PC-3 (cell line): ENCODE measurements at regions not wholly inside any gene's neighbourhood (a gene's known extent, or its start where the extent isn't known, plus 50 kb on each side); places are given as distances from the start of the nearest gene placed in this dataset.

Source experiments
- ATAC-seq: fragments of 200-7000 bp; cut with Tn5 transposase; 2 replicates; pipeline ENCODE4 v1.9.1; 2020; ENCODE audit warnings: mild to moderate bottlenecking, moderate library complexity
- BruUV-seq: library from RNA; stranded (reverse); fragments of 400-500 nt; replicated peaks from 2 replicates; lab custom pipeline; 2021; lab: Mats Ljungman, UMichigan
- CTCF ChIA-PET: fragments of 300-600 bp; sonication (Branson Sonifier 250); formaldehyde crosslinking; loops from one replicate; lab custom pipeline; 2022; ENCODE audit warnings: antibody characterized with exemption; lab: Charles Lee
- POLR2A ChIA-PET: fragments of 300-600 bp; sonication (Branson Sonifier 250); formaldehyde crosslinking; loops from one replicate; lab custom pipeline; 2022; ENCODE audit warnings: antibody characterized with exemption; ENCODE audit not compliant: unreplicated experiment; lab: Charles Lee
- DNase-seq: peaks from one replicate; pipeline ENCODE4 v3.0.0-alpha.2; 2015
- H2AFZ ChIP-seq: fragments of 300-600 bp; sonication (generic); 2 replicates; pipeline ENCODE4 v1.6.0; 2016; ENCODE audit warnings: antibody characterized with exemption, low read length
- H3F3A ChIP-seq: fragments of 300-600 bp; sonication (generic); one replicate; pipeline ENCODE4 v1.6.0; 2017; ENCODE audit warnings: antibody characterized with exemption, low read length, control low read depth, mild to moderate bottlenecking; ENCODE audit not compliant: unreplicated experiment
- H3K27ac ChIP-seq: fragments of 300-600 bp; sonication (generic); 2 replicates; pipeline ENCODE4 v1.5.1; 2016; ENCODE audit warnings: mild to moderate bottlenecking, low read length
- H3K27me3 ChIP-seq: fragments of 300-600 bp; sonication (generic); 2 replicates; pipeline ENCODE4 v1.6.1; 2016; ENCODE audit warnings: low read length, mixed read lengths
- H3K36me3 ChIP-seq: fragments of 300-600 bp; sonication (generic); 2 replicates; pipeline ENCODE4 v1.6.1; 2016; ENCODE audit warnings: low read depth, mixed run types, low read length, mixed read lengths
- H3K4me1 ChIP-seq: fragments of 300-600 bp; sonication (generic); 2 replicates; pipeline ENCODE4 v1.5.1; 2016; ENCODE audit warnings: low read length; ENCODE audit not compliant: insufficient read depth
- H3K4me2 ChIP-seq: fragments of 300-600 bp; sonication (generic); 2 replicates; pipeline ENCODE4 v1.6.0; 2016; ENCODE audit warnings: low read length
- H3K4me3 ChIP-seq: fragments of 300-600 bp; sonication (generic); 2 replicates; pipeline ENCODE4 v1.5.1; 2016; ENCODE audit warnings: mild to moderate bottlenecking, low read length, mixed read lengths
- H3K79me2 ChIP-seq: fragments of 300-600 bp; sonication (generic); 2 replicates; pipeline ENCODE4 v1.6.1; 2017; ENCODE audit warnings: low read length, mixed read lengths
- H3K9ac ChIP-seq: fragments of 300-600 bp; sonication (generic); 2 replicates; pipeline ENCODE4 v1.6.0; 2016; ENCODE audit warnings: mild to moderate bottlenecking, low read length
- H3K9me2 ChIP-seq: fragments of 300-600 bp; sonication (generic); replicated peaks from 2 replicates; pipeline ENCODE4 v1.6.1; 2016; ENCODE audit warnings: mixed run types, low read length, mixed read lengths
- H3K9me3 ChIP-seq: fragments of 300-600 bp; sonication (generic); 2 replicates; pipeline ENCODE4 v1.6.1; 2016; ENCODE audit warnings: low read length, mixed read lengths
- H4K20me1 ChIP-seq: fragments of 300-600 bp; sonication (generic); 2 replicates; pipeline ENCODE4 v1.6.1; 2016; ENCODE audit warnings: low read length, mixed read lengths
- CTCF ChIP-seq: fragments of 300-600 bp; sonication (generic); conservative IDR thresholded peaks from 2 replicates; pipeline ENCODE4 v1.5.1; 2017; ENCODE audit warnings: antibody characterized with exemption, low read depth, mild to moderate bottlenecking, low read length
- EZH2 ChIP-seq: fragments of 300-600 bp; sonication (generic); IDR thresholded peaks from one replicate; pipeline ENCODE4 v1.6.1; 2017; ENCODE audit warnings: antibody characterized with exemption, mild to moderate bottlenecking, low read length; ENCODE audit not compliant: unreplicated experiment
- EZH2phosphoT487 ChIP-seq: fragments of 300-600 bp; sonication (generic); IDR thresholded peaks from 2 replicates; pipeline ENCODE4 v1.6.1; 2018; ENCODE audit warnings: mild to moderate bottlenecking, antibody characterized with exemption, low read length, borderline replicate concordance
- intact Hi-C: fragments of 100-400 bp; cut with micrococcal nuclease; formaldehyde crosslinking; loops from 2 replicates; pipeline ENCODE4 v1.9.0; 2023

GRCh38 chr6:12578751-12579150 is 137.8 kb upstream of the PHACTR1 start:
- ChIA-PET CTCF (no interaction called here), POLR2A (interaction anchor here (0.6 kb wide), 1 partner anchor 289 kb away, joined by 3 read pairs; the partner anchor contains the start of gene EDN1)
- intact Hi-C loops = loop anchor here (10.0 kb wide), 1 partner anchor 94 kb away; no protein-coding TSS in a partner anchor
- no peaks in the 10 kb centered on the region for H3K9me3 ChIP-seq
- H3K9me2 ChIP-seq = no peaks in the 10 kb centered on the region; the same call in 1 of the 2 replicates
- H3K4me2 ChIP-seq = peak overlapping the region; percentile 44
- H3K4me1 ChIP-seq = peaks cover 35% of the 10 kb centered on the region
- no peaks in the 10 kb centered on the region for H3K27me3 ChIP-seq
- H3K79me2 ChIP-seq = no peaks in the 10 kb centered on the region
- no peak overlapping the region for H3K4me3 ChIP-seq
- no peaks in the 10 kb centered on the region for H3F3A ChIP-seq
- H3K27ac ChIP-seq = peak overlapping the region; percentile 57
- H3K9ac ChIP-seq = no peak overlapping the region
- DNase-seq (peak; percentile 73), ATAC-seq (peak; percentile 82)
- H2AFZ ChIP-seq = no peak overlapping the region
- no peak for TF ChIP-seq EZH2
- TF ChIP-seq EZH2phosphoT487 = no peak
- no peak for TF ChIP-seq CTCF
- BruUV-seq = no TSS peak
- no peaks in the 10 kb centered on the region for H4K20me1 ChIP-seq
- H3K36me3 ChIP-seq = no peaks in the 10 kb centered on the region

GRCh38 chr6:12580290-12580689 is 136.3 kb upstream of the PHACTR1 start:
- ChIA-PET CTCF (no interaction called here), POLR2A (no interaction called here)
- intact Hi-C loops = no loop called here
- H3K79me2 ChIP-seq = no peaks in the 10 kb centered on the region
- H3K4me1 ChIP-seq = peaks cover 33% of the 10 kb centered on the region
- no peak for TF ChIP-seq EZH2
- TF ChIP-seq CTCF = no peak
- no peak for TF ChIP-seq EZH2phosphoT487
- no peaks in the 10 kb centered on the region for H3K9me3 ChIP-seq
- H2AFZ ChIP-seq = no peak overlapping the region
- H3K27me3 ChIP-seq = no peaks in the 10 kb centered on the region
- no peak overlapping the region for H3K27ac ChIP-seq
- no peaks in the 10 kb centered on the region for H3K36me3 ChIP-seq
- ATAC-seq = no peak
- BruUV-seq = no TSS peak
- H3K9ac ChIP-seq = no peak overlapping the region
- no peaks in the 10 kb centered on the region; the same call in 1 of the 2 replicates for H3K9me2 ChIP-seq
- no peak for DNase-seq
- H3K4me3 ChIP-seq = no peak overlapping the region
- no peaks in the 10 kb centered on the region for H4K20me1 ChIP-seq
- H3F3A ChIP-seq = no peaks in the 10 kb centered on the region
- no peak overlapping the region for H3K4me2 ChIP-seq

GRCh38 chr6:12582421-12583110 is 134.0 kb upstream of the PHACTR1 start:
- no peaks in the 10 kb centered on the region for H4K20me1 ChIP-seq
- no peaks in the 10 kb centered on the region for H3K27me3 ChIP-seq
- no peak overlapping the region for H3K27ac ChIP-seq
- intact Hi-C loops = no loop called here
- no peak overlapping the region for H2AFZ ChIP-seq
- no peaks in the 10 kb centered on the region for H3K79me2 ChIP-seq
- no TSS peak for BruUV-seq
- ChIA-PET CTCF (no interaction called here), POLR2A (no interaction called here)
- H3K9me3 ChIP-seq = no peaks in the 10 kb centered on the region
- H3K9me2 ChIP-seq = no peaks in the 10 kb centered on the region
- H3K36me3 ChIP-seq = no peaks in the 10 kb centered on the region
- peaks cover 20% of the 10 kb centered on the region for H3K4me1 ChIP-seq
- H3K4me3 ChIP-seq = no peak overlapping the region
- no peaks in the 10 kb centered on the region for H3F3A ChIP-seq
- no peak for TF ChIP-seq CTCF
- no peak for TF ChIP-seq EZH2
- no peak for TF ChIP-seq EZH2phosphoT487
- no peak for ATAC-seq
- DNase-seq = no peak
- H3K9ac ChIP-seq = no peak overlapping the region
- H3K4me2 ChIP-seq = no peak overlapping the region
